Osteocyte (in vitro differentiated cells): ENCODE measurements at regions not wholly inside any gene's neighbourhood (a gene's known extent, or its start where the extent isn't known, plus 50 kb on each side); places are given as distances from the start of the nearest gene placed in this dataset.

Experiments
- DNase-seq: peaks from one replicate; pipeline ENCODE4 v3.0.0; 2021; ENCODE audit warnings: mixed read lengths; ENCODE audit not compliant: unreplicated experiment; ENCODE audit errors: extremely low spot score
- H3K27ac Mint-ChIP-seq: one replicate; pipeline ENCODE4 v1.8.0; 2021; ENCODE audit warnings: mild to moderate bottlenecking, mixed read lengths; ENCODE audit not compliant: unreplicated experiment
- H3K27me3 Mint-ChIP-seq: one replicate; pipeline ENCODE4 v1.8.0; 2021; ENCODE audit warnings: mixed read lengths; ENCODE audit not compliant: unreplicated experiment
- H3K36me3 Mint-ChIP-seq: one replicate; pipeline ENCODE4 v1.8.0; 2021; ENCODE audit warnings: mixed read lengths; ENCODE audit not compliant: unreplicated experiment
- H3K4me1 Mint-ChIP-seq: one replicate; pipeline ENCODE4 v1.8.0; 2021; ENCODE audit warnings: mixed read lengths; ENCODE audit not compliant: unreplicated experiment
- H3K4me3 Mint-ChIP-seq: one replicate; pipeline ENCODE4 v1.8.0; 2021; ENCODE audit warnings: mild to moderate bottlenecking, moderate library complexity, mixed read lengths; ENCODE audit not compliant: unreplicated experiment
- H3K9me3 Mint-ChIP-seq: one replicate; pipeline ENCODE4 v1.8.0; 2021; ENCODE audit warnings: mixed read lengths; ENCODE audit not compliant: unreplicated experiment
- CTCF ChIP-seq: fragments of 200-600 bp; sonication (generic); IDR thresholded peaks from 2 replicates; pipeline ENCODE4 v1.5.0; 2021; ENCODE audit warnings: antibody characterized with exemption, mild to moderate bottlenecking, moderate library complexity

GRCh38 chr14:43172899-43173548 lies 1334.1 kb downstream of the FSCB start:
- Mint-ChIP-seq H3K9me3 (no peaks in the 10 kb centered on the region), H3K4me3 (no peak overlapping the region), H3K27ac (no peak overlapping the region), H3K36me3 (no peaks in the 10 kb centered on the region), H3K27me3 (no peaks in the 10 kb centered on the region), H3K4me1 (no peaks in the 10 kb centered on the region)
- DNase-seq, result no peak
- TF ChIP-seq CTCF, result no peak

GRCh38 chr14:43169722-43170121 lies 1337.4 kb downstream of the FSCB start:
- no peak overlapping the region for H3K4me3 Mint-ChIP-seq
- no peaks in the 10 kb centered on the region for H3K27me3 Mint-ChIP-seq
- H3K36me3 Mint-ChIP-seq, result no peaks in the 10 kb centered on the region
- no peaks in the 10 kb centered on the region for H3K4me1 Mint-ChIP-seq
- TF ChIP-seq CTCF, result no peak
- no peak overlapping the region for H3K27ac Mint-ChIP-seq
- no peaks in the 10 kb centered on the region for H3K9me3 Mint-ChIP-seq
- no peak for DNase-seq

- Mint-ChIP-seq H3K27ac (no peak overlapping the region), H3K36me3 (no peaks in the 10 kb centered on the region), H3K9me3 (no peaks in the 10 kb centered on the region), H3K4me1 (no peaks in the 10 kb centered on the region), H3K27me3 (no peaks in the 10 kb centered on the region), H3K4me3 (no peak overlapping the region)
- TF ChIP-seq CTCF, result no peak
- DNase-seq, result no peak
Measured at GRCh38 chr14:43168371-43168925, 1338.6 kb downstream of the FSCB start.

GRCh38 chr14:43166163-43166562 lies 1340.9 kb downstream of the FSCB start:
- Mint-ChIP-seq H3K27ac (no peak overlapping the region), H3K9me3 (no peaks in the 10 kb centered on the region), H3K4me1 (no peaks in the 10 kb centered on the region), H3K4me3 (no peak overlapping the region), H3K27me3 (no peaks in the 10 kb centered on the region), H3K36me3 (no peaks in the 10 kb centered on the region)
- no peak for DNase-seq
- TF ChIP-seq CTCF, result no peak

- no peak for DNase-seq
- no peaks in the 10 kb centered on the region for H3K4me1 Mint-ChIP-seq
- H3K36me3 Mint-ChIP-seq, result no peaks in the 10 kb centered on the region
- H3K27me3 Mint-ChIP-seq, result no peaks in the 10 kb centered on the region
- H3K27ac Mint-ChIP-seq, result no peak overlapping the region
- TF ChIP-seq CTCF, result no peak
- no peaks in the 10 kb centered on the region for H3K9me3 Mint-ChIP-seq
- H3K4me3 Mint-ChIP-seq, result no peak overlapping the region
Measured at GRCh38 chr14:43165651-43166050, 1341.4 kb downstream of the FSCB start.
